ENCODE measurements at regions not wholly inside any gene's neighbourhood (a gene's known extent, or its start where the extent isn't known, plus 50 kb on each side); places are given as distances from the start of the nearest gene placed in this dataset.

DNA sequence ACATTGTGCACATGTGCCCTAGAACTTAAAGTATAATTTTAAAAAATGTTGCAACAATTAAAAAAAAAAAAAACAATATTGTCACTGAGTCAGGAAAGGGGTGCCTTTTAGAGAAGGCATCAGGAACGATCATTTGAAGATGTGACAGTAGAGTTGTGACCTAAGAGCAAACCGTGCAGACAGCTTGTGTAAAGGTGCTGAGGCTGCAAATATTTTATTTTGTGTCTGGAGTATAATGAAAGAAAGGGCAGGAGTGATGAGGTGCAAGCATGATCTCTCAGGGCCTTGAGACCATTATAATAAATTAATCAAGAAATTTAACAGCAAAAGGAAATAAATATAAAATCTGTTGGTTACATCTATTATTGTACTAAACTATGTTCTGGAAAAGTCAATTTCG lies 1219.7 kb downstream of the OLFM4 start:
- no peak for TF ChIP-seq ZNF510 (tag by site-specific recombination; IDR thresholded peaks at IDR 0.05; ENCODE audit: insufficient replicate concordance)
- no peak for TF ChIP-seq ZNF558 (tag by site-specific recombination; IDR thresholded peaks at IDR 0.05)
- TF ChIP-seq ZNF174 (tag by site-specific recombination; IDR thresholded peaks at IDR 0.05) = no peak
- TF ChIP-seq, protein P1, sequence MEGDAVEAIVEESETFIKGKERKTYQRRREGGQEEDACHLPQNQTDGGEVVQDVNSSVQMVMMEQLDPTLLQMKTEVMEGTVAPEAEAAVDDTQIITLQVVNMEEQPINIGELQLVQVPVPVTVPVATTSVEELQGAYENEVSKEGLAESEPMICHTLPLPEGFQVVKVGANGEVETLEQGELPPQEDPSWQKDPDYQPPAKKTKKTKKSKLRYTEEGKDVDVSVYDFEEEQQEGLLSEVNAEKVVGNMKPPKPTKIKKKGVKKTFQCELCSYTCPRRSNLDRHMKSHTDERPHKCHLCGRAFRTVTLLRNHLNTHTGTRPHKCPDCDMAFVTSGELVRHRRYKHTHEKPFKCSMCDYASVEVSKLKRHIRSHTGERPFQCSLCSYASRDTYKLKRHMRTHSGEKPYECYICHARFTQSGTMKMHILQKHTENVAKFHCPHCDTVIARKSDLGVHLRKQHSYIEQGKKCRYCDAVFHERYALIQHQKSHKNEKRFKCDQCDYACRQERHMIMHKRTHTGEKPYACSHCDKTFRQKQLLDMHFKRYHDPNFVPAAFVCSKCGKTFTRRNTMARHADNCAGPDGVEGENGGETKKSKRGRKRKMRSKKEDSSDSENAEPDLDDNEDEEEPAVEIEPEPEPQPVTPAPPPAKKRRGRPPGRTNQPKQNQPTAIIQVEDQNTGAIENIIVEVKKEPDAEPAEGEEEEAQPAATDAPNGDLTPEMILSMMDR (tag by site-specific recombination; IDR thresholded peaks at IDR 0.05) = no peak
- TF ChIP-seq ZNF274 (IDR thresholded peaks at IDR 0.05; ENCODE audit: low read length) = no peak
- TF ChIP-seq ZNF274 (tag by site-specific recombination; IDR thresholded peaks at IDR 0.05; ENCODE audit: borderline replicate concordance) = no peak
- TF ChIP-seq PRDM4 (tag by site-specific recombination; IDR thresholded peaks at IDR 0.05) = no peak
- no peak for TF ChIP-seq SP2 (tag by site-specific recombination; IDR thresholded peaks at IDR 0.05)
- TF ChIP-seq MZF1 (tag by site-specific recombination; IDR thresholded peaks at IDR 0.05; ENCODE audit: borderline replicate concordance) = no peak
- no peak for TF ChIP-seq ZNF214 (tag by site-specific recombination; IDR thresholded peaks at IDR 0.05; ENCODE audit: borderline replicate concordance)
- TF ChIP-seq HOXA7 (CRISPR knock-in tag; IDR thresholded peaks at IDR 0.05; ENCODE audit: borderline replicate concordance) = no peak
- TF ChIP-seq ZNF138 (tag by site-specific recombination; IDR thresholded peaks at IDR 0.05; ENCODE audit: borderline replicate concordance) = no peak
- TF ChIP-seq PRDM2 (tag by site-specific recombination; IDR thresholded peaks at IDR 0.05; ENCODE audit: borderline replicate concordance) = no peak
- TF ChIP-seq ELK4 (IDR thresholded peaks at IDR 0.05; ENCODE audit: borderline replicate concordance, low read depth, low read length) = no peak
